22Rv1 (cell line): ENCODE measurements at regions not wholly inside any gene's neighbourhood (a gene's known extent, or its start where the extent isn't known, plus 50 kb on each side); places are given as distances from the start of the nearest gene placed in this dataset.

Experiments used
- CTCF ChIP-seq: fragments of 450-650 bp; IDR thresholded peaks from 2 replicates; pipeline ENCODE4 v1.5.1; 2017; ENCODE audit warnings: mild to moderate bottlenecking
- ZFX ChIP-seq: fragments of 450-650 bp; IDR thresholded peaks from 2 replicates; pipeline ENCODE4 v1.6.1; 2017; ENCODE audit warnings: antibody characterized with exemption, borderline replicate concordance

GRCh38 chr1:82843876-82844275, 1043.1 kb downstream of the ADGRL2 start:
- no peak for TF ChIP-seq CTCF
- TF ChIP-seq ZFX: no peak
